ENCODE measurements at regions not wholly inside any gene's neighbourhood (a gene's known extent, or its start where the extent isn't known, plus 50 kb on each side); places are given as distances from the start of the nearest gene placed in this dataset.

DNA sequence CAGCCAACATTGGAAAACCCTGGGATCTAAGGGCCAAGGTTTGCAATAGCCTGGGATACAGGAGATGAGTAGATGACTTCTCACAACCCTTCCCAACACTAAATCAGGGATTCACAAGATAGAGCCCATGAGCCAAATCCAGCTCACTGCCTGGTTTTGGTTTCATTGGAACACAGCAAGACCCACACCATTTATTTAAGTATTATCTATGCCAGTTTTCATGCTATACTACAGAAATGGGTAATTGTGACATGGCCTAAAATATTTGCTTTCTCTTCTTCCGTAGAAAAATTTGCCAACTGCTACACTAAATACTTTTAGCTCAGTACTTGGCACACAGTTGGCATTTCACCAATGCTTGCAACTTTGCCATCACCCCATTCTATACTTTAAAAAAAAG is 132.0 kb upstream of the LMCD1 start:
- no peak for TF ChIP-seq CTCF (IDR thresholded peaks at IDR 0.05)
- TF ChIP-seq, protein P1, sequence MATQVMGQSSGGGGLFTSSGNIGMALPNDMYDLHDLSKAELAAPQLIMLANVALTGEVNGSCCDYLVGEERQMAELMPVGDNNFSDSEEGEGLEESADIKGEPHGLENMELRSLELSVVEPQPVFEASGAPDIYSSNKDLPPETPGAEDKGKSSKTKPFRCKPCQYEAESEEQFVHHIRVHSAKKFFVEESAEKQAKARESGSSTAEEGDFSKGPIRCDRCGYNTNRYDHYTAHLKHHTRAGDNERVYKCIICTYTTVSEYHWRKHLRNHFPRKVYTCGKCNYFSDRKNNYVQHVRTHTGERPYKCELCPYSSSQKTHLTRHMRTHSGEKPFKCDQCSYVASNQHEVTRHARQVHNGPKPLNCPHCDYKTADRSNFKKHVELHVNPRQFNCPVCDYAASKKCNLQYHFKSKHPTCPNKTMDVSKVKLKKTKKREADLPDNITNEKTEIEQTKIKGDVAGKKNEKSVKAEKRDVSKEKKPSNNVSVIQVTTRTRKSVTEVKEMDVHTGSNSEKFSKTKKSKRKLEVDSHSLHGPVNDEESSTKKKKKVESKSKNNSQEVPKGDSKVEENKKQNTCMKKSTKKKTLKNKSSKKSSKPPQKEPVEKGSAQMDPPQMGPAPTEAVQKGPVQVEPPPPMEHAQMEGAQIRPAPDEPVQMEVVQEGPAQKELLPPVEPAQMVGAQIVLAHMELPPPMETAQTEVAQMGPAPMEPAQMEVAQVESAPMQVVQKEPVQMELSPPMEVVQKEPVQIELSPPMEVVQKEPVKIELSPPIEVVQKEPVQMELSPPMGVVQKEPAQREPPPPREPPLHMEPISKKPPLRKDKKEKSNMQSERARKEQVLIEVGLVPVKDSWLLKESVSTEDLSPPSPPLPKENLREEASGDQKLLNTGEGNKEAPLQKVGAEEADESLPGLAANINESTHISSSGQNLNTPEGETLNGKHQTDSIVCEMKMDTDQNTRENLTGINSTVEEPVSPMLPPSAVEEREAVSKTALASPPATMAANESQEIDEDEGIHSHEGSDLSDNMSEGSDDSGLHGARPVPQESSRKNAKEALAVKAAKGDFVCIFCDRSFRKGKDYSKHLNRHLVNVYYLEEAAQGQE (IDR thresholded peaks at IDR 0.05; ENCODE audit: insufficient read depth in 1 of 2, low read depth in 2 of 2, low read length in 1 of 2) = no peak
